CD14-positive monocyte (primary cell): ENCODE measurements at regions not wholly inside any gene's neighbourhood (a gene's known extent, or its start where the extent isn't known, plus 50 kb on each side); places are given as distances from the start of the nearest gene placed in this dataset.

Source experiments
- DNase-seq, 3 donors: peaks; one replicate each; pipeline ENCODE4 v3.0.0-alpha.2; 2011 to 2022
- H2AFZ ChIP-seq: 2 replicates; pipeline ENCODE4 v1.6.0; 2012; ENCODE audit warnings: mild to moderate bottlenecking, low read depth, low read length, inconsistent platforms; ENCODE audit not compliant: insufficient read depth, poor library complexity, severe bottlenecking
- H3K27ac ChIP-seq, 2 donors: 1 replicate in 1 of 2; 2 replicates in 1 of 2; pipeline ENCODE4 v1.5.1; 2012 to 2013; ENCODE audit warnings: low read length in 2 of 2, control low read depth in 1 of 2, inconsistent platforms in 1 of 2, low read depth in 1 of 2, mild to moderate bottlenecking in 1 of 2
- H3K27me3 ChIP-seq, 2 donors: one replicate each; pipeline versions ENCODE4 v1.6.0 to v1.6.1; 2011 to 2013; ENCODE audit warnings: low read length in 2 of 2; ENCODE audit not compliant: control insufficient read depth in 2 of 2, insufficient read depth in 2 of 2
- H3K36me3 ChIP-seq, 2 donors: replicated peaks in 1 of 2; 1 replicate in 1 of 2; 2 replicates in 1 of 2; pipeline versions ENCODE4 v1.5.1 to v1.6.1; 2012 to 2013; ENCODE audit warnings: low read length in 2 of 2, control low read depth in 1 of 2, inconsistent platforms in 1 of 2, mild to moderate bottlenecking in 1 of 2; ENCODE audit not compliant: insufficient read depth in 2 of 2, control insufficient read depth in 1 of 2
- H3K4me1 ChIP-seq, 2 donors: 1 replicate in 1 of 2; 2 replicates in 1 of 2; pipeline versions ENCODE4 v1.5.1 to v1.6.1; 2012 to 2013; ENCODE audit warnings: low read length in 2 of 2, control low read depth in 1 of 2, inconsistent platforms in 1 of 2, mild to moderate bottlenecking in 1 of 2, moderate library complexity in 1 of 2; ENCODE audit not compliant: insufficient read depth in 2 of 2, control insufficient read depth in 1 of 2
- H3K4me2 ChIP-seq: replicated peaks from 2 replicates; pipeline ENCODE3; 2012; ENCODE audit warnings: low read length, moderate library complexity, mild to moderate bottlenecking; ENCODE audit not compliant: poor library complexity, severe bottlenecking; ENCODE audit errors: extremely low read depth
- H3K4me3 ChIP-seq, 3 experiments: fragments of 200-600 bp in 1 of 3; sonication (generic) in 1 of 3; replicated peaks in 1 of 3; 1 replicate in 2 of 3; 2 replicates in 1 of 3; pipeline ENCODE4 v1.5.1; 2011 to 2013; ENCODE audit warnings: low read length in 3 of 3, mild to moderate bottlenecking in 3 of 3, control low read depth in 2 of 3, low read depth in 2 of 3, inconsistent platforms in 1 of 3, moderate library complexity in 1 of 3
- H3K79me2 ChIP-seq: 2 replicates; pipeline ENCODE4 v1.6.0; 2012; ENCODE audit warnings: mild to moderate bottlenecking, control low read depth, inconsistent platforms, low read length, moderate library complexity; ENCODE audit not compliant: insufficient read depth
- H3K9ac ChIP-seq: 2 replicates; pipeline ENCODE4 v1.6.0; 2017; ENCODE audit warnings: low read length, mild to moderate bottlenecking; ENCODE audit not compliant: insufficient read depth, poor library complexity, severe bottlenecking
- H3K9me3 ChIP-seq, 2 donors: replicated peaks in 1 of 2; 1 replicate in 1 of 2; 2 replicates in 1 of 2; pipeline versions ENCODE4 v1.5.1 to v1.6.1; 2012 to 2013; ENCODE audit warnings: low read length in 2 of 2, control low read depth in 1 of 2; ENCODE audit not compliant: control insufficient read depth in 1 of 2, insufficient read depth in 1 of 2
- H4K20me1 ChIP-seq: 2 replicates; pipeline ENCODE4 v1.6.0; 2012; ENCODE audit warnings: mild to moderate bottlenecking, low read length, control low read depth, moderate library complexity; ENCODE audit not compliant: insufficient read depth
- H3K27ac Mint-ChIP-seq, 7 donors: one replicate each; pipeline ENCODE4 v1.8.0; 2020; ENCODE audit warnings: mild to moderate bottlenecking in 7 of 7, mixed read lengths in 7 of 7, moderate library complexity in 6 of 7, inconsistent platforms in 2 of 7
- H3K27me3 Mint-ChIP-seq, 3 donors: one replicate each; pipeline ENCODE4 v1.8.0; 2021 to 2022; ENCODE audit warnings: low read depth in 3 of 3, mild to moderate bottlenecking in 3 of 3, mixed read lengths in 3 of 3, moderate library complexity in 3 of 3, inconsistent platforms in 1 of 3
- H3K36me3 Mint-ChIP-seq, 2 donors: one replicate each; pipeline ENCODE4 v1.8.0; 2020; ENCODE audit warnings: mixed read lengths in 2 of 2, inconsistent platforms in 1 of 2, mild to moderate bottlenecking in 1 of 2
- H3K4me1 Mint-ChIP-seq: one replicate; pipeline ENCODE4 v1.8.0; 2020; ENCODE audit warnings: mild to moderate bottlenecking, mixed read lengths
- H3K4me3 Mint-ChIP-seq, 2 donors: one replicate each; pipeline ENCODE4 v1.8.0; 2020; ENCODE audit warnings: mild to moderate bottlenecking in 2 of 2, mixed read lengths in 2 of 2, moderate library complexity in 1 of 2
- H3K9me3 Mint-ChIP-seq, 7 donors: one replicate each; pipeline ENCODE4 v1.8.0; 2020 to 2022; ENCODE audit warnings: mixed read lengths in 7 of 7, mild to moderate bottlenecking in 6 of 7, moderate library complexity in 6 of 7, inconsistent platforms in 2 of 7
- WGBS: methylation state at CpG from one replicate; pipeline ENCODE4 v1.1.5; 2013; ENCODE audit warnings: missing lambda C conversion rate; ENCODE audit not compliant: insufficient coverage; 5-methylcytosine and 5-hydroxymethylcytosine counted together
- intact Hi-C, 2 donors: fragments of 100-400 bp; cut with micrococcal nuclease; formaldehyde crosslinking; loops; one replicate each; pipeline versions ENCODE4 v1.15.0 to v1.15.1; 2023
- TF ChIP-seq, protein P1 (sequence below): fragments of 200-600 bp; IDR thresholded peaks from one replicate; pipeline ENCODE4 v1.8.0; 2022; ENCODE audit warnings: antibody characterized with exemption, mild to moderate bottlenecking

DNA sequence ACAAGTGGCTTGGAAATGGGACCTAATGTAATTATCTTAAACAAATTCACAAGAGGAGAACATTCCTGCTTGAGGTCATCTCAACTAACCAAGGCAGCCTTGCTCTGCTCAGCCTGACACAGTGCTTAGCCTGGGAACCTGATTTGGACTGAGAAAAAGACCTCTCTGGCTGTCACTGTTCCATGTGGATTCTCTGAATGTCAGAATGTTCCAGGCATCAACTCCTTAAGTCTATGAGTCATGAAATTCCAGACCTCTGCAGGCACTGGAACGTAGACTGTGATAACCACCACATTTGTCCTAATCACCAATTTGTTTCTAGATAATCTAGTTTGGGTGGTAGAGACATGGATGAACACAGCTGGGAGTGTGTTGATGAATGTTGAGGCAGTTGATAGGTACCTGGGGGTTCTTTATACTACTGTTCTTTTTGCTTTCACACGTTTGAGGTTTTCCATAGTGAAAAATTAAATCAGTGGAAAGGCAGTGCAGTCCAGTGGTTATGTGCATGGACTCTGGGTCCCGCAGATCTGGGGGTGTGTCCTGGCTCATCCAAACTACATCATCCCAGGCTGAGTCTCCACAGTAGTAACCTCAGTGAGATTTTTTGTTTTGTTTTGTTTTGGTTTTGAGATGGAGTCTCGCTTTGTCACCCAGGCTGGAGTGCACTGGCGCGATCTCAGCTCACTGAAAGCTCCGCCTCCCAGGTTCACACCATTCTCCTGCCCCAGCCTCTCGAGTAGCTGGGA lies 269.6 kb downstream of the MN1 start:
- Mint-ChIP-seq H3K9me3 (peaks cover 0 to 7% (median 1%) of the 10 kb centered on the region in 7 donors), H3K27ac (no peak overlapping the region), H3K4me1 (no peaks in the 10 kb centered on the region), H3K4me3 (no peak overlapping the region), H3K36me3 (no peaks in the 10 kb centered on the region), H3K27me3 (peaks cover 0 to 5% (median 4%) of the 10 kb centered on the region in 3 donors)
- Histone ChIP-seq H3K4me1 (no peaks in the 10 kb centered on the region), H3K4me2 (no peak overlapping the region), H3K9ac (no peak overlapping the region), H3K27ac (no peak overlapping the region), H3K9me3 (no peaks in the 10 kb centered on the region), H3K4me3 (no peak overlapping the region), H3K27me3 (no peaks in the 10 kb centered on the region), H4K20me1 (no peaks in the 10 kb centered on the region), H3K36me3 (no peaks in the 10 kb centered on the region), H2AFZ (no peak overlapping the region), H3K79me2 (no peaks in the 10 kb centered on the region)
- no peak for DNase-seq
- TF ChIP-seq, protein P1, sequence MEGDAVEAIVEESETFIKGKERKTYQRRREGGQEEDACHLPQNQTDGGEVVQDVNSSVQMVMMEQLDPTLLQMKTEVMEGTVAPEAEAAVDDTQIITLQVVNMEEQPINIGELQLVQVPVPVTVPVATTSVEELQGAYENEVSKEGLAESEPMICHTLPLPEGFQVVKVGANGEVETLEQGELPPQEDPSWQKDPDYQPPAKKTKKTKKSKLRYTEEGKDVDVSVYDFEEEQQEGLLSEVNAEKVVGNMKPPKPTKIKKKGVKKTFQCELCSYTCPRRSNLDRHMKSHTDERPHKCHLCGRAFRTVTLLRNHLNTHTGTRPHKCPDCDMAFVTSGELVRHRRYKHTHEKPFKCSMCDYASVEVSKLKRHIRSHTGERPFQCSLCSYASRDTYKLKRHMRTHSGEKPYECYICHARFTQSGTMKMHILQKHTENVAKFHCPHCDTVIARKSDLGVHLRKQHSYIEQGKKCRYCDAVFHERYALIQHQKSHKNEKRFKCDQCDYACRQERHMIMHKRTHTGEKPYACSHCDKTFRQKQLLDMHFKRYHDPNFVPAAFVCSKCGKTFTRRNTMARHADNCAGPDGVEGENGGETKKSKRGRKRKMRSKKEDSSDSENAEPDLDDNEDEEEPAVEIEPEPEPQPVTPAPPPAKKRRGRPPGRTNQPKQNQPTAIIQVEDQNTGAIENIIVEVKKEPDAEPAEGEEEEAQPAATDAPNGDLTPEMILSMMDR = no peak
- intact Hi-C loops = no loop called here
- 100% methylated on average over 1 of the region's 8 CpGs for WGBS

DNA sequence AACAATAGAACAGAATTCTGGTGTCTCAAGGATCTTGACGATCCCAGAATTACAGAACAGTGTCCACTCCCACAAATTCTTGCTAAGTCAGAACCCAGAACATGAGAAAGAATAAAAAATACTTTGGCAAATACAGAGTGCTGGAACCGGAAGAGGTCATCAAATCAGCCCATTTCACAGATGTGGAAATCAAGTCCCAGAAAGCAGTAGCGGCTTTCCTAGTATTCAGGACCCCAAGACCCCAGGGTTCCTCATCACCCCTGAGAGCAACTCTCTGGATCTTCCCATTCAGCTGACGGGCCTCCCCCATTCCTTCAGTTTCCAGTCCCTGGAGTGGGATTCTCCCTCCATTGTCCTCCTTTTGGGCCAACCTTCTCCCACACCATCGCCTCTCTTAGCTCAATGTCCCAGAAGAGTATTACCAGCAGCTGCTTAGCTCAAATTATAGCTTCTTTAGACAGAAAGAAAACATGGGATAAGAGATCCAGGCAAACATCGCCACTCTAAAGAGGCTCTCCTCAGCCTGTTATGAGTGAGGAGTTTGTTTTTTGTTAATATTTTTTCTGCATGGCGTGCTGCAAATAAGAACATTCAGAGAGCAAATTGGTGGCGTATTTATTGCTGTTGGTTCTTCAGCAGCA lies 268.3 kb downstream of the MN1 start:
- Histone ChIP-seq H3K79me2 (no peaks in the 10 kb centered on the region), H3K9me3 (no peaks in the 10 kb centered on the region), H4K20me1 (no peaks in the 10 kb centered on the region), H3K9ac (no peak overlapping the region), H3K4me2 (no peak overlapping the region), H3K27me3 (no peaks in the 10 kb centered on the region), H2AFZ (no peak overlapping the region), H3K4me3 (no peak overlapping the region), H3K27ac (no peak overlapping the region), H3K36me3 (no peaks in the 10 kb centered on the region), H3K4me1 (no peaks in the 10 kb centered on the region)
- intact Hi-C loops = no loop called here
- Mint-ChIP-seq H3K27ac (no peak overlapping the region), H3K36me3 (no peaks in the 10 kb centered on the region), H3K27me3 (peaks cover 1 to 11% (median 4%) of the 10 kb centered on the region in 3 donors), H3K4me1 (peaks cover 4% of the 10 kb centered on the region), H3K4me3 (no peak overlapping the region), H3K9me3 (peaks cover 0 to 7% (median 1%) of the 10 kb centered on the region in 7 donors)
- TF ChIP-seq, protein P1 = no peak
- 97% methylated on average over 3 of the region's 8 CpGs for WGBS
- DNase-seq = no peak
